Ishikawa (cell line): ENCODE measurements at regions not wholly inside any gene's neighbourhood (a gene's known extent, or its start where the extent isn't known, plus 50 kb on each side); places are given as distances from the start of the nearest gene placed in this dataset.

Source experiments
- CEBPB ChIP-seq: IDR thresholded peaks from 2 replicates; pipeline ENCODE4 v1.6.1; 2012
- CREB1 ChIP-seq: IDR thresholded peaks from 2 replicates; pipeline ENCODE4 v1.6.1; 2012; ENCODE audit warnings: low read depth
- EGR1 ChIP-seq: IDR thresholded peaks from 2 replicates; pipeline ENCODE4 v1.6.1; 2012
- EP300 ChIP-seq: IDR thresholded peaks from 2 replicates; pipeline ENCODE4 v1.6.1; 2012; ENCODE audit warnings: borderline replicate concordance
- FOXM1 ChIP-seq: IDR thresholded peaks from 2 replicates; pipeline ENCODE4 v1.6.1; 2012; ENCODE audit warnings: low read depth, borderline replicate concordance
- MAX ChIP-seq: IDR thresholded peaks from 2 replicates; pipeline ENCODE4 v1.6.1; 2012
- NFIC ChIP-seq: IDR thresholded peaks from 2 replicates; pipeline ENCODE4 v1.6.1; 2012
- RAD21 ChIP-seq: IDR thresholded peaks from 2 replicates; pipeline ENCODE4 v1.6.1; 2012; ENCODE audit warnings: low read depth
- REST ChIP-seq: IDR thresholded peaks from 2 replicates; pipeline ENCODE4 v1.6.1; 2012; ENCODE audit warnings: low read depth, mild to moderate bottlenecking
- TAF1 ChIP-seq: IDR thresholded peaks from 2 replicates; pipeline ENCODE4 v1.6.1; 2012; ENCODE audit warnings: low read depth, mild to moderate bottlenecking
- TCF12 ChIP-seq: IDR thresholded peaks from 2 replicates; pipeline ENCODE4 v1.6.1; 2012; ENCODE audit warnings: low read depth
- TEAD4 ChIP-seq: IDR thresholded peaks from 2 replicates; pipeline ENCODE4 v1.6.1; 2012
- USF1 ChIP-seq: IDR thresholded peaks from 2 replicates; pipeline ENCODE4 v1.6.1; 2012
- YY1 ChIP-seq: IDR thresholded peaks from 2 replicates; pipeline ENCODE4 v1.6.1; 2012; ENCODE audit warnings: low read depth
- ZBTB7A ChIP-seq: IDR thresholded peaks from 2 replicates; pipeline ENCODE4 v1.6.1; 2012; ENCODE audit warnings: low read depth

GRCh38 chr3:86887876-86888275 lies 103.1 kb downstream of the VGLL3 start:
- TF ChIP-seq USF1 (no peak), EGR1 (no peak), CEBPB (no peak)

GRCh38 chr3:86880066-86880465 lies 110.9 kb downstream of the VGLL3 start:
- TF ChIP-seq MAX (no peak), YY1 (no peak), FOXM1 (no peak), TAF1 (no peak), USF1 (no peak), CREB1 (no peak)

GRCh38 chr3:86869566-86869965 lies 121.4 kb downstream of the VGLL3 start:
- no peak for TF ChIP-seq CEBPB
- TF ChIP-seq YY1, result no peak
- no peak for TF ChIP-seq EGR1
- TF ChIP-seq TAF1, result no peak
- TF ChIP-seq TCF12, result no peak
- TF ChIP-seq REST, result no peak
- TF ChIP-seq USF1, result no peak
- TF ChIP-seq NFIC, result no peak
- TF ChIP-seq RAD21, result no peak
- no peak for TF ChIP-seq MAX
- TF ChIP-seq TEAD4, result no peak
- TF ChIP-seq EP300, result no peak
- no peak for TF ChIP-seq CREB1
- no peak for TF ChIP-seq ZBTB7A
- TF ChIP-seq FOXM1, result no peak

GRCh38 chr3:86867982-86868381 lies 123.0 kb downstream of the VGLL3 start:
- TF ChIP-seq MAX, result no peak
- TF ChIP-seq FOXM1, result no peak
- TF ChIP-seq TEAD4, result no peak
- no peak for TF ChIP-seq TAF1

- TF ChIP-seq CEBPB, result no peak
- TF ChIP-seq USF1, result no peak
- no peak for TF ChIP-seq TCF12
- no peak for TF ChIP-seq MAX
- no peak for TF ChIP-seq EGR1
- TF ChIP-seq REST, result no peak
Measured at GRCh38 chr3:86865506-86865905, 125.4 kb downstream of the VGLL3 start.

GRCh38 chr3:86856711-86857110 lies 134.2 kb downstream of the VGLL3 start:
- TF ChIP-seq RAD21 (no peak), YY1 (no peak)
